Mucosa of descending colon (tissue), 3 donors: ENCODE measurements at regions not wholly inside any gene's neighbourhood (a gene's known extent, or its start where the extent isn't known, plus 50 kb on each side); places are given as distances from the start of the nearest gene placed in this dataset.
A peak's percentile ranks its signal among the peaks of the same experiment; 100 is the strongest.

Experiments
- ATAC-seq: fragments of 200-7000 bp; cut with Tn5 transposase; one replicate; pipeline ENCODE4 v1.9.1; 2020; ENCODE audit warnings: mild to moderate bottlenecking, moderate library complexity
- DNase-seq, 3 donors: peaks; one replicate each; pipeline ENCODE4 v3.0.0-alpha.2; 2020
- H3K36me3 ChIP-seq: fragments of 200-600 bp; one replicate; pipeline ENCODE4 v1.8.0; 2021; ENCODE audit warnings: low read depth, mild to moderate bottlenecking
- H3K4me1 ChIP-seq: fragments of 200-600 bp; one replicate; pipeline ENCODE4 v1.8.0; 2021; ENCODE audit warnings: low read depth, mild to moderate bottlenecking
- H3K4me3 ChIP-seq: fragments of 200-600 bp; one replicate; pipeline ENCODE4 v1.8.0; 2021; ENCODE audit warnings: mild to moderate bottlenecking
- H3K9me3 ChIP-seq: fragments of 200-600 bp; one replicate; pipeline ENCODE4 v1.8.0; 2021; ENCODE audit warnings: mild to moderate bottlenecking
- intact Hi-C, 2 donors: fragments of 100-400 bp; cut with DNase I in 1 of 2; cut with micrococcal nuclease in 1 of 2; formaldehyde crosslinking; loops; one replicate each; pipeline versions ENCODE4 v1.11.0 to v1.11.1; 2022; cut with DNase I, micrococcal nuclease
- TF ChIP-seq, protein P1 (sequence below): fragments of 200-600 bp; IDR thresholded peaks from one replicate; pipeline ENCODE4 v1.8.0; 2022; ENCODE audit warnings: antibody characterized with exemption, mild to moderate bottlenecking
- donor health status: DM: no; HTN: no; CAD: no; lungs with moderate emphysema.
- donor health status: DM: no; HTN: no; CAD: no.
- donor health status: DM: no; HTN: yes; CAD: no.

DNA sequence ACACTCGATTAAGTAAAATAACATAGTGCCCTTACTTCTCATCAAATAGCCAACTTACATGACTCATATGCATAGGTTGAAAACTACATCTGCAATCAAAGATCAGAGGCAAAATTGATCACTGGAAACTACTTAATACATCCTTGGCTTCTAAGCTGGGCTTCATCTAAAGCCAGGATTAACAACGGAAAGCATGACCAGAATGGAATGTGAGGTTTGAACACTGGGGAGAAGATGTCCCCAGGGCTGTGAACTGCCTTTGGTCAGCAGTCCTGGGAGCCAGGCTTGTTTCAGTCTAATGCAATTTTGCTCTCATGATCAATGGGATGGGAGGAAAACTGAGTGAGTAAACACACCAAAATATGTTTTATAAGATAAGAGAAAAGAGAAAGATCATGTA lies 192.5 kb upstream of the TTC29 start:
- intact Hi-C loops: no loop called here
- TF ChIP-seq, protein P1, sequence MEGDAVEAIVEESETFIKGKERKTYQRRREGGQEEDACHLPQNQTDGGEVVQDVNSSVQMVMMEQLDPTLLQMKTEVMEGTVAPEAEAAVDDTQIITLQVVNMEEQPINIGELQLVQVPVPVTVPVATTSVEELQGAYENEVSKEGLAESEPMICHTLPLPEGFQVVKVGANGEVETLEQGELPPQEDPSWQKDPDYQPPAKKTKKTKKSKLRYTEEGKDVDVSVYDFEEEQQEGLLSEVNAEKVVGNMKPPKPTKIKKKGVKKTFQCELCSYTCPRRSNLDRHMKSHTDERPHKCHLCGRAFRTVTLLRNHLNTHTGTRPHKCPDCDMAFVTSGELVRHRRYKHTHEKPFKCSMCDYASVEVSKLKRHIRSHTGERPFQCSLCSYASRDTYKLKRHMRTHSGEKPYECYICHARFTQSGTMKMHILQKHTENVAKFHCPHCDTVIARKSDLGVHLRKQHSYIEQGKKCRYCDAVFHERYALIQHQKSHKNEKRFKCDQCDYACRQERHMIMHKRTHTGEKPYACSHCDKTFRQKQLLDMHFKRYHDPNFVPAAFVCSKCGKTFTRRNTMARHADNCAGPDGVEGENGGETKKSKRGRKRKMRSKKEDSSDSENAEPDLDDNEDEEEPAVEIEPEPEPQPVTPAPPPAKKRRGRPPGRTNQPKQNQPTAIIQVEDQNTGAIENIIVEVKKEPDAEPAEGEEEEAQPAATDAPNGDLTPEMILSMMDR: no peak
- Histone ChIP-seq H3K9me3 (no peaks in the 10 kb centered on the region), H3K36me3 (no peaks in the 10 kb centered on the region), H3K4me3 (no peak overlapping the region), H3K4me1 (no peaks in the 10 kb centered on the region)
- DNase-seq (no peak), ATAC-seq (no peak)

DNA sequence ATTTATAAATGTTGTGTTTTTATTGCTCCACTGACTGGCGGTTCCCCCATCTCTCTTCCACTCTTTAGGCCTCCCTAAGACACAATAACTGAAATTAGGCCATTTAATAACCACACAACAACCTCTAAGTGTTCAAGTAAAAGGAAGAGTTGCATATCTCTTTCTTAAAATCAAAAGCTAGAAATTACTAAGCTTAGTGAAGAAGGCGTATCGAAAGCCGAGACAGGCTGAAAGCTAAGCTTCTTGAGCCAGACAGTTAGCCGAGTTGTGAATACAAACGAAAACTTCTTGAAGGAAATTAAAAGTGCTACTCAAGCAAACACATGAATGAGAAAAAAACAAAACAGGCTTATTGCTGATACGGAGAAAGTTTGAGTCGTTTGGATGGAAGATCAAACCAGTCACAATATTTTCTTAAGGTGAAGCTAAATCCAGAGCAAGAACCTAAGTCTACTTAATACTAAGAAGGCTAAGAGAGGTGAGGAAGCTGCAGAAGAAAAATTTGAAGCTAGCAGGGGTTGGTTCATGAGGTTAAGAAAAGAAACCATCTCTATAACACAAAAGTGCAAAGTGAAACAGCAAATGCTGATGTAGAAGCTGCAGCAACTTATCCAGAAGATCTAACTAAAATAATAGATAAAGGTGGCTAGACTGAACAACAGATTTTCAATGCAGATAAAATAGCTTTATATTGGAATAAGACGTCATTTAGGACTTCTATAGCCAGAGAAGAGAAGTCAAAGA lies 194.0 kb upstream of the TTC29 start:
- no peaks in the 10 kb centered on the region for H3K9me3 ChIP-seq
- intact Hi-C loops: no loop called here
- H3K4me1 ChIP-seq: no peaks in the 10 kb centered on the region
- DNase-seq (no peak), ATAC-seq (no peak)
- H3K36me3 ChIP-seq: no peaks in the 10 kb centered on the region
- TF ChIP-seq, protein P1: no peak
- no peak overlapping the region for H3K4me3 ChIP-seq

DNA sequence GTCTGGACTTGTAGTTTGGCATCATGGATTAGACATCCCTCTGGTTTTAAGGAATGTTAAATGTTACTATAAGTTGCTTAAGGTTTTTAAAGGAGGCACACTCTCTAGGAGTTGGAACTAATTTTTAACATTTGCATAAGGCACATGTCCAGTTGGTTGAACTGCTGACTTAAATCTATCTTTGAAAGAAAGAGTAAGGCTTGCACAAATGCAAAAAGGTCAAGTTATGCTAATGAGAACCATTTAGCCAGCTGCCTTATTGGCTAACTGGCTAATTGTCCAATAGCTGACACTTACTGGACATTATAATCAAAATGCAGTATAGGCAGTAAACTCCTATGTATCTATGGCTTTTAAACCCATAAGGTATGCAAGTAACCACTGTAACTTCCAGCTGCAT lies 206.1 kb upstream of the TTC29 start:
- Histone ChIP-seq H3K4me1 (no peaks in the 10 kb centered on the region), H3K9me3 (no peaks in the 10 kb centered on the region), H3K4me3 (no peak overlapping the region), H3K36me3 (no peaks in the 10 kb centered on the region)
- no peak for ATAC-seq
- TF ChIP-seq, protein P1: no peak
- intact Hi-C loops: no loop called here
- DNase-seq: no peak

DNA sequence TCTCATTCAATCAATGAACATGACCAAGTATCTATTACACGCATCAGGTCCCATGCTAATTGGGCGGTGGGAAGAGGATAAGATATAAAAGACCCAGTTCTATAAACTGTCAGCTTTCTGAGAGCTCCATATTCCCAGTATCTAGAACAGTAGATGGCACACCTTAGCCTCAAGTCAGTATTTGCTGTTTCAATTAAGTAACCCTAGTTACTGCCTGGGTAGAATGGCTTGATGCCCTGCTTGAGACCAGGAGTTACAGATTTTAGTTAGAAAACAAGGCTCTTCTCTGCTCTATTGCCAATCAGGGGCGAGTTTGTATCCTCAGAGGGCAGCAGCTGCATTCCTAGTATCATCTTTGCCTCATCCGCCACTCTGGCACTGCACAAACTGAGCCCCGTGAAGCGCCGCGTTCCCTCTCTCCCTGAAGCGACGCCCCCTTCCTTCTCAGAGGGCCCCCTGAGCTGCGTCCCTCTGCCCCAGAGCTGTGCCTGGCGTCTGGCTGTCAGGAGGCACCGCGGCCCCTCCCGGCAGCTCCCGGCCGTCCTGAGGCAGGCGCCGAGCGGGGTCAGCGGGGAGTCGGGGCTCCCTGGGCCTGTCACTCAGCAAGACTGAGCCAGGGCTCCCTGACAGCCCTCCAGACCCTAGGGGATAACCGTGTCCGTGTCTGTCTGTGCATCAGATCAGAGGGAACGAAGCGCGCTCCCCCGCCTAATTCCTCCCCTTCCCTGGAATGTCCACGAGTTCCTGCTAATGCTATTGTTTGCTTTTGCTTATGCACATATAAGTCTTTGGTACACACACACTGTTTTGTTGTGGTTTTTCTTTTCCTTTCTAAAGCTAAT lies 212.4 kb upstream of the TTC29 start:
- H3K36me3 ChIP-seq: no peaks in the 10 kb centered on the region
- TF ChIP-seq, protein P1: no peak
- ATAC-seq (peak; percentile 28), DNase-seq (no peak)
- H3K4me1 ChIP-seq: no peaks in the 10 kb centered on the region
- H3K9me3 ChIP-seq: no peaks in the 10 kb centered on the region
- no peak overlapping the region for H3K4me3 ChIP-seq
- intact Hi-C loops: no loop called here

DNA sequence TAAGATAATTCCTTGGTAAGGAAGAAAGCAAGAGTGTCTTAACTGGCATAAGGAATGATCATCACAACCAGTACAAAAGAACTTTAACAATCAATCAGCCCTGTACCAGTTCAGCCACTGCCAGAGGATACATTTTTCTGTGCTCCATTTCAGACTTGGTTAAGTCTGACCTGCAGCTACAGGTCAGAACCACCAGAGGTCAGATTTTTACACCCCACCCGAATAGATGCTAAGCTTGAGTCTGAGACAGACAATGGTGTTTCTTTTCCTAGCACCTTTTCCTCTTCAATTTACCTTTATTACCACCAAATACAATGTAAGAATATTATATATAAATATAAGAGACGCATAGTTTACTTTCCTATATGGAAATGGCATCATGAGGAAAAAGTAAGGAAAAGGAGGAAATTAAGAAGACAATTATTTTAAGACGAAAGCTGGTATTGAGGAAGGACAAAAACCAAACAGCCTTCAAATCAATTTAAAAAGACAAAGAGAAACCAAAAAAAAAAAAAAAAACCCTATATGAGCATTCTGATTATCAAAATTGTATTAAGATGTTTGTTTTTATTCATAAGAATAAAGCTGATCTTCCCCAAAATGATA lies 215.3 kb upstream of the TTC29 start:
- ATAC-seq: peak; percentile 80
- peak in 1 of 3 donors; percentile 32 for DNase-seq
- Histone ChIP-seq H3K9me3 (no peaks in the 10 kb centered on the region), H3K4me1 (no peaks in the 10 kb centered on the region), H3K4me3 (no peak overlapping the region), H3K36me3 (no peaks in the 10 kb centered on the region)
- intact Hi-C loops: loop anchor here in 1 of 2 donors (10.0 kb wide), 1 partner anchor 434 kb away; no protein-coding TSS in a partner anchor
- TF ChIP-seq, protein P1: peak; percentile 68
